ENCODE measurements at regions not wholly inside any gene's neighbourhood (a gene's known extent, or its start where the extent isn't known, plus 50 kb on each side); places are given as distances from the start of the nearest gene placed in this dataset.

DNA sequence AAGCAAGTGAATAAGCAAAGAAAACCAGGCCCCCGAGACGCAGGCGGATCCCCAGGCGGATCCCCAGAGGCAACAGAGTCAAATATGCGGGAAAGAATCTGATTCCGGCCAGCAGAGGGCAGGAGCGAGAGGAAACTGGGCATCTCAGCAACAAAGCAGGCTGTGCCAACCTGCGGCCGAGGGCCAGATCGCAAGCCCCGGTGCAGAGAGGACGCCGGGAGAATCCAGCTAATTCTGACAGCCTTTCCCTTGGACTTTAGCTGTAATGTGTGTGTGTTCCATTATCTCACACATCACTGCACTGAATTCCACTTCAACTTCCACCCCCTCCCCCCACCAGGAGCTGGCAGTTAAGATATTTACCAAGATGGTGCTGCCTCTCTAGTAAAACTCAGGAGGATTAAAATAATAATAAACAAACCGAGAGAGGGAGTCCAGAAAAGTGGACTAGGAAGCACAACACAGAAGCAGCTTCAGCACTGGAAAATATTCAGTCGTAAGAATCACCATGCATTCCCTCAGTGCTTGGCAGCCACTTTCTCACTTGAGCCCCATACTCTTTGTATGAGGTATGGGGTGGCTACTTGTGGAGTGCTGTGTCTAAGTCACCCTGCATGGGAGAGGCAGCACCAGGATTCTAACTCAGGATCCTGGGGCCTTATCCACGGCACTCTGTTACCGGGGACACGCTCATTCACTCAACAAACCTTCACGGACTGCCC lies 66.2 kb upstream of the SNX9 start:
- DNase-seq, result peak; percentile 72 to 85

GRCh38 chr6:157757430-157758403 lies 65.3 kb upstream of the SNX9 start:
- DNase-seq, result no peak

GRCh38 chr6:157758516-157759023 lies 64.5 kb upstream of the SNX9 start:
- DNase-seq, result no peak

DNA sequence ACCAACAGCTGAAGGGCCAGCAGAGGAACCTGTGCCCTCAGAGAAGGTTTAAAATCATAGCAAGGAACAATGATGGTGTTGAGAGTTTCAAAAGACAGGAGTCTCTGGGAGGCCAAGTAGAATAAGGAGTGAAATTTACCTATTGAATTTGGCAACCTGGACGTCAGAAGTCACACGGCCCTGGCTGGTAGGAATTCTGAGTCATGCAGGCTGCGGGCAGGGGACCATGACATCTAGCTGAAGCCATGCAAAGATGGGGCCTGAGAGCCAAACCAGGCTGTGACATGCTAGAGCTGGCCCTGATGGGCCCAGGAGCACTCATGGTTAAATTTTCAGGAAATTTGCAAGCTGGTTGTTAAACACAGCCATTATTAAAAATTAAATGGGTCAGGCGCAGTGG lies 64.0 kb upstream of the SNX9 start:
- DNase-seq, result no peak

DNA sequence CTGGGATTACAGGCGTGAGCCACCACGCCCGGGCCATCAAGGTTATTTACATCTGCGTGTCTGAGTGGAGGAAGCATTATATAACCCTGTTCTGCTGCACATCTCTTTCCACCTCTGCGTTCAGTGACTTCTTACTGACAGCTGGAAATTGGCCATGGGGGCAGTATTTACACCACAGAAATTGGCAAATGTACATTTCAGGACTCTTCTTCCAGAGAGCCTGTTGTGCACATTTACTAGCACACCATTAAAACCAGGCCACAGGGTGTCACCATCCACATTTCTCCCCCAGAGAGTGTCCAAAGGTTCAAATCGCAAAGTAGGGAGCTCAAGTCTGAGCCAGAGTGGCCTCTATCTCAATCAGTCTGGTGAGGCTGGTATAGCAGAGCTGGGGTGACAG lies 62.9 kb upstream of the SNX9 start:
- DNase-seq, result no peak

- DNase-seq, result peak in 1 of 2 donors; percentile 56
Observed at GRCh38 chr6:157760589-157761330, 62.3 kb upstream of the SNX9 start.

DNA sequence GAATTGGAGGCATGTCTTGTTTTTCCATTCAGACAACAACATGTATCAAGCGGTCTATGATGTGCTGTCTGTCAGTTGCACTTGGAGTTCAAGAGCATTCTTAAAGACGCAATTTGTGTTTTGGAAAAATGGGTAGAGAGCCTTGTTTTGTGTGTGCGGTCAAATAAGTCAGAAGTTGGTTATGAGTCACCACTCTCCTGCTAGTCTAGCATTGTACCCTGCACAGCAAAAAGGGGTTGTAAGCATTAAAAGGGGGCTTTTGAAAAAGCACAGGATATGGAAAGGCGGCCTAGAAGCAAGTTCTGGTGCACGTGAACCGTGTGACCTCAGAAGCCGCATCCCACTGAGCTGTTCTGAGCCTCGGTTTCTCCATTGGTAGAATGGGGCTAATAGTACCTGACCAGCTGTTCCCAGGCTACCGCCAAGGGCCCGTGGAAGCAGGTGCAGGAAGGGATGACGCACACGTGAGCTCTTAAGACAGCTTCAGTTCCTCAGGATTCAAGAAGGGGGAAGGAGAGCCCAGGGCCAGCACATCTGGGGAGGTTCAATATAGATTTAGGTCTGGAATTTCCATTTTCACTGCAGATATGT lies 61.6 kb upstream of the SNX9 start:
- peak; percentile 51 to 63 for DNase-seq

GRCh38 chr6:157761926-157762325 lies 61.1 kb upstream of the SNX9 start:
- no peak for DNase-seq

- no peak for DNase-seq
Observed at GRCh38 chr6:157762636-157763035, 60.4 kb upstream of the SNX9 start.

GRCh38 chr6:157763129-157763903 lies 59.7 kb upstream of the SNX9 start:
- peak in 1 of 2 donors; percentile 32 for DNase-seq

GRCh38 chr6:157763904-157764177 lies 59.2 kb upstream of the SNX9 start:
- DNase-seq, result no peak

DNA sequence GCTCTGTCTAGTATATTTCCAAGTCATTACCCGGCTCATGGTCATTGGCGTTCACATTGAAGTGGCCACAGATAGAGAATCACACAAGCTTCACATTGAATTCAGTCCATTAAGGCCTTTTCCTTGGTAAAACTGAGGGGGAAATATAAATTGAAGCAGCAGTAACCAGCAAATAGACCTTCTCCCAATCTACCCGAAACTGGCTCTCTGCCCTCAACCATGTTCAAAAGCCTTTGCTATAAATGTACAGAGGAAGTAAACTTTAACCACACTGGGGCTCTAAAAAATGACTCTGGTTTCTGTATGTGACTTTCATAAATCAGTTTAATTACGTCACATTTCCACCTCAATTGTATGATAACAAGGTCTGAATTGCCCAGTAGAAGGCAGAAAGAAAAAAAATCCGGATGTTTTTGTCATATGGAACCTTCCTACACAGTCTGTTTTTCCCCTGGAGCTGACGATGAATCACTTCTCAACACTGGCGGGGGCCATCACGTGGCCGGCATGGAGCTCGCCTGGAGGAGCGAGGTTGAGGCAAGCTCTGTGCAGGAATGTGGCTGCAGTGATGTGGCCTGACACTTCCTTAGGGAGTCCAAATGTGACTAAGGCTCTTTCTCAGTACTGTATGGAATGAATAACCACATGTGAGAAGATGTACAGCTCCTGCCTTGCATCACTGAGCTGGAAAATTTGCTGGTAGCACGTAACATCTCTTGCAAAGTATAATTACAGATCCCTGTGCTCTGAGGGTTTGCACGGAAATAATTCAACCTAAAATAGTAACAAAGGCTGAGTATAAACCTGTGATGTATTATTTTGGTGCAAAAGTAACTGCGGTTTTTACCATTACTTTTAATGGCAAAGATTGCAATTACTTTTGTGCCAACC lies 58.6 kb upstream of the SNX9 start:
- DNase-seq, result peak; percentile 83 to 89

- no peak for DNase-seq
Observed at GRCh38 chr6:157766901-157767774, 55.9 kb upstream of the SNX9 start.

DNA sequence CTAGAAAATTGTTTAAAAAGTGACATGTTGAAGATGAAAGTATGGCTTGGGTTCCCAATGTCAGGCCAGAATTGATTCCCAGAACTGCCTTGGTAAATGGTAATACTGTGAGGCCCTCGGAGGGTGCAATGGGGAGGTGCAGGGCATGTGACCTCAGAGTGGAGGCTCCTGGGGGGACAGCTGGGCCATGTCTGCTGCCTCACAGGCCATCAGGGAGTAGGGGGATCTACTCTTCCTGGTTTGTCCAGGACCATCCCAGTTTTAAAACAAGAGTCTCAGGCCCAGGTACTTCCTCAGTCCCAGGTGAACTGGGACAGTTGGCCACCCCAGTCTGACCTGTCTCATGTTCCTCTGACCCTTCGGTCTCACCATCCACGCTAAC lies 55.3 kb upstream of the SNX9 start:
- no peak for DNase-seq

DNA sequence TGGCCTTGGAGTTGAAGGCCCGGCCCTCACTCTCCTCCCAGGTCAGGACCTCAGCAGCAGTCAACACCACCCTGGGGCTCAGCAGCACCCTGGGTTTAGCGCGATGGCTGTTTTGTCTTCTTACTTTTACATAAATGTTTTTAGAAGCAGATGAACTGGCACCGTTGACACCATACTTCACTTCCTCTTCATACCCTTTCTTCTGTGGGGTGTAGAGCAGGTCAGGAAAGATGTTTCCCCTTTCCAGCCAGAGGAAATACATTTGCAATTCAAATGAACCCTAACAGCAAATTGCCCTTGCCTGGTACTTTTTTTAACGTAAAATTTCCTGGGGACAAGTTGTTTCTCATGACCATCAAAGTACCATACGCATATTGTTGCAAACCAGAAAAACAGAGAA lies 54.7 kb upstream of the SNX9 start:
- no peak for DNase-seq

DNA sequence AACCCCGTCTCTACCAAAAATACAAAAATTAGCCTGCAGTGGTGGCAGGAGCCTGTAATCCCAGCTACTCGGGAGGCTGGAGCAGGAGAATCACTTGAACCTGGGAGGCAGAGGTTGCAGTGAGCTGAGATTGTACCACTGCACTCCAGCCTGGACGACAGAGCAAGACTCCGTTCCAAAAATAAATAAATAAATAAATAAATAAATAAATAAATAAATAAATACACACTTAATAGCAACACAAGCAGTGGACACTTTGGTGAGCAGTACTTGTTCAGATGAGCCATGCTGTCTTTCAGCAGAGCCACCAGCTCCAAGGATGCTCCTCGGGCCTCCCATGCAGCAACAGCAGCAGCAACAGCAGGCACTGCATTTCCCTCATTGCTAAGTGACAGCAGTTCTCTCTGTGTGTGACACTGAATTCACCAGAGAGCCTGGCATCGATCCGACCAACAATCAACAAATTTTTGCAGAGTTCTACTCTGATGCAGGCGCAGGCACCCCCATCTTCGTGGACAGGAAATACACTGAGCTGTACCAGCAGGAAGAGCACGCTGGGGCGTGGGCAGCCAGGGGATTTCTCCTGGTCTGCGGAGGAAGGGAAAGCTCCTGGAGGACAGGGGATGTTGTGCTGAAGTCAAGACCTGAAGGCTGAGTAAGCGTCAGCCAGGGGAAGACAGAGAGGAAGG lies 54.0 kb upstream of the SNX9 start:
- DNase-seq, result no peak

- no peak for DNase-seq
Observed at GRCh38 chr6:157769776-157770426, 53.1 kb upstream of the SNX9 start.

GRCh38 chr6:157770946-157771345 lies 52.1 kb upstream of the SNX9 start:
- DNase-seq, result no peak

DNA sequence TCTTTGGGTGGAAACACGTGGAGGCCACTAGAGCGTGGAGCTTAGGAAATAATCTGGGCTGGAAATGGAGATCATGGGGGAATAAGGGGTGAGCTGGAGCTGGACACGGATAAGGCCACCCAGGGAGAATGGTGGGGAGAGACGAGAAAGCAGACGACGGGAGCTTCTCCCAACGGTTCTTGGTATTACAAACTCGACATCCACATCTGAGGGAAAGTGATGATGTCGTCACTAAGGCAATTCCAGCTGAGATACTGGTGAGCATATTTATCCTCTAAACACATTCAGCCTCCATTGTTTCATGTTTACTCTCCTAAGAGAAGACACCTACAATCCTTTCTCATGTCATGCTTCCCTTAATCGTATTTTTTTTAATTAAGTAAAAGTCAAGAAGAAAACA lies 50.2 kb upstream of the SNX9 start:
- no peak for DNase-seq

Data from activated CD4-positive, alpha-beta T cell treated with anti-CD3 and anti-CD28 coated beads for 4 hours (primary cell).